HEK293 (cell line): ENCODE measurements at regions not wholly inside any gene's neighbourhood (a gene's known extent, or its start where the extent isn't known, plus 50 kb on each side); places are given as distances from the start of the nearest gene placed in this dataset.

Experiments used
- CTCF ChIA-PET: fragments of 350-600 bp; formaldehyde crosslinking; extraction: SDS; loops from one replicate; lab custom pipeline; 2021; ENCODE audit warnings: antibody characterized with exemption; lab: Yijun Ruan, JAX
- POLR2A ChIA-PET: fragments of 300-600 bp; formaldehyde crosslinking; extraction: SDS; loops from one replicate; lab custom pipeline; 2020; ENCODE audit warnings: antibody characterized with exemption, inconsistent platforms; lab: Yijun Ruan, JAX
- H3K27ac ChIP-seq: fragments of 200-500 bp; sonication (Bioruptor generic); 2 replicates; pipeline ENCODE4 v1.5.1; 2014; ENCODE audit warnings: low read depth, low read length, control low read depth, inconsistent platforms; ENCODE audit errors: extremely low read depth
- H3K36me3 ChIP-seq, 2 experiments: fragments of 200-500 bp in 1 of 2; sonication (Bioruptor generic) in 1 of 2; 1 replicate in 1 of 2; 2 replicates in 1 of 2; pipeline ENCODE4 v1.5.1; 2014 to 2017; ENCODE audit warnings: inconsistent platforms in 2 of 2, low read length in 2 of 2; ENCODE audit not compliant: control insufficient read depth in 2 of 2, insufficient read depth in 1 of 2
- H3K4me1 ChIP-seq: fragments of 200-500 bp; sonication (Bioruptor generic); 2 replicates; pipeline ENCODE4 v1.5.1; 2014; ENCODE audit warnings: mild to moderate bottlenecking, low read length, inconsistent platforms; ENCODE audit not compliant: control insufficient read depth, insufficient read depth
- H3K4me3 ChIP-seq: 2 replicates; pipeline ENCODE4 v1.5.1; 2011; ENCODE audit warnings: low read depth, mild to moderate bottlenecking, control low read depth, low read length, moderate library complexity
- H3K9me3 ChIP-seq: fragments of 200-500 bp; sonication (Bioruptor generic); 2 replicates; pipeline ENCODE4 v1.5.1; 2014; ENCODE audit warnings: low read depth, low read length, inconsistent platforms; ENCODE audit not compliant: control insufficient read depth, insufficient read depth
- CTCF ChIP-seq: fragments of 450-650 bp; formaldehyde crosslinking; IDR thresholded peaks from 2 replicates; pipeline ENCODE4 v1.5.1; 2016; ENCODE audit warnings: missing biosample characterization, missing genetic modification characterization
- HIC1 ChIP-seq: fragments of 450-650 bp; formaldehyde crosslinking; IDR thresholded peaks from 2 replicates; pipeline ENCODE4 v1.5.1; 2016; ENCODE audit warnings: missing biosample characterization, missing genetic modification characterization
- HOXC10 ChIP-seq: sonication (generic); formaldehyde crosslinking; IDR thresholded peaks from 2 replicates; pipeline ENCODE4 v1.8.1; 2023; ENCODE audit warnings: mild to moderate bottlenecking, missing genetic modification reagents
- ZBTB10 ChIP-seq: fragments of 450-650 bp; formaldehyde crosslinking; IDR thresholded peaks from 2 replicates; pipeline ENCODE4 v1.5.1; 2016; ENCODE audit warnings: missing biosample characterization, missing genetic modification characterization
- ZBTB48 ChIP-seq: fragments of 450-650 bp; formaldehyde crosslinking; IDR thresholded peaks from 2 replicates; pipeline ENCODE4 v1.5.1; 2016; ENCODE audit warnings: missing biosample characterization, missing genetic modification characterization
- ZFP37 ChIP-seq: fragments of 450-650 bp; formaldehyde crosslinking; IDR thresholded peaks from 2 replicates; pipeline ENCODE4 v1.5.1; 2016; ENCODE audit warnings: missing biosample characterization, missing genetic modification characterization
- ZNF274 ChIP-seq, 2 experiments: fragments of 200-500 bp in 1 of 2; fragments of 450-650 bp in 1 of 2; sonication (Bioruptor generic) in 1 of 2; formaldehyde crosslinking in 1 of 2; IDR thresholded peaks; 2 replicates each; pipeline versions ENCODE4 v1.5.1 to v1.6.1; 2014 to 2016; ENCODE audit warnings: borderline replicate concordance in 1 of 2, inconsistent platforms in 1 of 2, low read length in 1 of 2, missing biosample characterization in 1 of 2, missing genetic modification characterization in 1 of 2
- ZNF416 ChIP-seq: fragments of 450-650 bp; formaldehyde crosslinking; IDR thresholded peaks from 2 replicates; pipeline ENCODE4 v1.5.1; 2016; ENCODE audit warnings: missing biosample characterization, missing genetic modification characterization
- ZNF529 ChIP-seq: fragments of 450-650 bp; formaldehyde crosslinking; IDR thresholded peaks from 2 replicates; pipeline ENCODE4 v1.5.1; 2017; ENCODE audit warnings: missing genetic modification characterization, missing biosample characterization; ENCODE audit not compliant: insufficient replicate concordance
- ZNF555 ChIP-seq: fragments of 450-650 bp; formaldehyde crosslinking; conservative IDR thresholded peaks from 2 replicates; pipeline ENCODE4 v1.5.1; 2017; ENCODE audit warnings: missing biosample characterization, mild to moderate bottlenecking, missing genetic modification characterization, inconsistent platforms
- ZNF600 ChIP-seq: fragments of 450-650 bp; formaldehyde crosslinking; IDR thresholded peaks from 2 replicates; pipeline ENCODE4 v1.5.1; 2016; ENCODE audit warnings: missing biosample characterization, missing genetic modification characterization
- ZNF645 ChIP-seq: fragments of 450-650 bp; formaldehyde crosslinking; IDR thresholded peaks from 2 replicates; pipeline ENCODE4; 2016; ENCODE audit warnings: missing biosample characterization, missing genetic modification characterization
- ZNF768 ChIP-seq: fragments of 450-650 bp; formaldehyde crosslinking; IDR thresholded peaks from 2 replicates; pipeline ENCODE4 v1.5.1; 2018; ENCODE audit warnings: missing biosample characterization, mild to moderate bottlenecking, missing genetic modification characterization
- ZNF785 ChIP-seq: fragments of 450-650 bp; formaldehyde crosslinking; IDR thresholded peaks from 2 replicates; pipeline ENCODE4 v1.5.1; 2016; ENCODE audit warnings: missing biosample characterization, missing genetic modification characterization
- ZNF837 ChIP-seq: fragments of 450-650 bp; formaldehyde crosslinking; IDR thresholded peaks from 2 replicates; pipeline ENCODE4 v1.5.1; 2016; ENCODE audit warnings: missing biosample characterization, missing genetic modification characterization
- ZSCAN18 ChIP-seq: fragments of 450-650 bp; formaldehyde crosslinking; IDR thresholded peaks from 2 replicates; pipeline ENCODE4 v1.5.1; 2016; ENCODE audit warnings: missing biosample characterization, missing genetic modification characterization
- ZSCAN30 ChIP-seq: fragments of 450-650 bp; IDR thresholded peaks from 2 replicates; pipeline ENCODE4 v1.5.1; 2018; ENCODE audit warnings: missing biosample characterization, mild to moderate bottlenecking, missing genetic modification characterization, moderate library complexity

- CTCF ChIA-PET: no interaction called here
- POLR2A ChIA-PET: no interaction called here
These were observed 95.3 kb upstream of the CARD11 start for GRCh38 chr7:3138997-3139396.

More at GRCh38 chr7:3138997-3139396, 95.3 kb upstream of the CARD11 start:
- no peaks in the 10 kb centered on the region for H3K36me3 ChIP-seq
- no peak for TF ChIP-seq ZNF768 (tag by site-specific recombination)
- TF ChIP-seq ZNF600 (tag by site-specific recombination): no peak
- TF ChIP-seq ZNF529 (tag by site-specific recombination): no peak
- TF ChIP-seq ZSCAN30: no peak
- TF ChIP-seq CTCF: no peak
- TF ChIP-seq ZBTB48: no peak
- no peak for TF ChIP-seq ZNF785 (tag by site-specific recombination)
- TF ChIP-seq ZNF416 (tag by site-specific recombination): no peak
- no peak for TF ChIP-seq ZNF555 (tag by site-specific recombination)
- TF ChIP-seq HIC1 (tag by site-specific recombination): no peak
- TF ChIP-seq ZSCAN18: no peak
- no peak for TF ChIP-seq ZNF645
- no peak for TF ChIP-seq HOXC10 (CRISPR knock-in tag)
- TF ChIP-seq ZBTB10: no peak
- TF ChIP-seq ZFP37: no peak
- no peak for TF ChIP-seq ZNF274 (IDR thresholded peaks at IDR 0.05; ENCODE audit: low read length)
- no peak for TF ChIP-seq ZNF274 (tag by site-specific recombination; IDR thresholded peaks at IDR 0.05; ENCODE audit: borderline replicate concordance)
- TF ChIP-seq ZNF837 (tag by site-specific recombination): no peak
- TF ChIP-seq, all 188 proteins: peak for 0
- H3K4me3 ChIP-seq: no peak overlapping the region
- no peaks in the 10 kb centered on the region for H3K4me1 ChIP-seq
- no peak overlapping the region for H3K27ac ChIP-seq
- H3K9me3 ChIP-seq: no peaks in the 10 kb centered on the region
